ENCODE measurements at regions not wholly inside any gene's neighbourhood (a gene's known extent, or its start where the extent isn't known, plus 50 kb on each side); places are given as distances from the start of the nearest gene placed in this dataset.

DNA sequence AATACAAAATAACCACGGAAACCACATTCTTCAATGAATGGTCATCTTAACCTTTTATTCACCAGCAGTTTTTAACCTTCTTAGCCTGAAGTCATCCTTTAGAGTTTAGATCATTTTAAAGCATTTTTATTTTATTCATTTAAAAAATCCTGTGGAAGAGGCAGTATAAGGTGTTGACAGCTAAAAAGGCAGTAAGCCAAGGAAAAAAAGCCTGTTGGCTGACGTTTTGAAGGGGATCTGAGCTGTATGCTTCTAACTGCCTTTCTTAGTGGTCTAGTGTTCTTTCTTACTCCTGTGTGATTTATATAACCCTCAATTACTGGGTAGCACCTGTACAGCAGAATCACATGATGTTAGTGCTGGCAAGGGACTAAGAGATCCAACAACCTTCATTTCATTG is 438.3 kb upstream of the SEL1L start:
- POLR2A ChIA-PET = no interaction called here
- in situ Hi-C loops (cut with HindIII; ENCODE audit: low pct_unique_long_range_greater_than_20kb, low sequenced_read_pairs) = no loop called here
- intact Hi-C loops (cut with micrococcal nuclease; ENCODE audit: unreplicated experiment) = no loop called here
- H3K27me3 ChIP-seq (ENCODE audit: control insufficient read depth, insufficient read depth, low read length) = no peaks in the 10 kb centered on the region
- no peaks in the 10 kb centered on the region for H3K4me1 ChIP-seq (ENCODE audit: control insufficient read depth, insufficient read depth, low read length)
- H3K27ac ChIP-seq (ENCODE audit: low read length) = no peak overlapping the region
- ATAC-seq (no peak), DNase-seq (ENCODE audit: low read depth, low spot score) (no peak)
- no peak overlapping the region for H3K4me3 ChIP-seq (ENCODE audit: low read depth in 2 of 2, low read length in 2 of 2)
- no TSS peak for BruUV-seq (replicated peaks)
- H3K36me3 ChIP-seq (ENCODE audit: control insufficient read depth, insufficient read depth, low read length) = no peaks in the 10 kb centered on the region
- CTCF ChIA-PET = no interaction called here
- TF ChIP-seq, protein P1, sequence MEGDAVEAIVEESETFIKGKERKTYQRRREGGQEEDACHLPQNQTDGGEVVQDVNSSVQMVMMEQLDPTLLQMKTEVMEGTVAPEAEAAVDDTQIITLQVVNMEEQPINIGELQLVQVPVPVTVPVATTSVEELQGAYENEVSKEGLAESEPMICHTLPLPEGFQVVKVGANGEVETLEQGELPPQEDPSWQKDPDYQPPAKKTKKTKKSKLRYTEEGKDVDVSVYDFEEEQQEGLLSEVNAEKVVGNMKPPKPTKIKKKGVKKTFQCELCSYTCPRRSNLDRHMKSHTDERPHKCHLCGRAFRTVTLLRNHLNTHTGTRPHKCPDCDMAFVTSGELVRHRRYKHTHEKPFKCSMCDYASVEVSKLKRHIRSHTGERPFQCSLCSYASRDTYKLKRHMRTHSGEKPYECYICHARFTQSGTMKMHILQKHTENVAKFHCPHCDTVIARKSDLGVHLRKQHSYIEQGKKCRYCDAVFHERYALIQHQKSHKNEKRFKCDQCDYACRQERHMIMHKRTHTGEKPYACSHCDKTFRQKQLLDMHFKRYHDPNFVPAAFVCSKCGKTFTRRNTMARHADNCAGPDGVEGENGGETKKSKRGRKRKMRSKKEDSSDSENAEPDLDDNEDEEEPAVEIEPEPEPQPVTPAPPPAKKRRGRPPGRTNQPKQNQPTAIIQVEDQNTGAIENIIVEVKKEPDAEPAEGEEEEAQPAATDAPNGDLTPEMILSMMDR (IDR thresholded peaks at IDR 0.05) = no peak
- TF ChIP-seq TCF7L2 (IDR thresholded peaks at IDR 0.05; ENCODE audit: low read depth, low read length) (no peak), SIN3A (IDR thresholded peaks at IDR 0.05; ENCODE audit: borderline replicate concordance, insufficient read depth, low read depth, low read length) (no peak), POLR2AphosphoS5 (IDR thresholded peaks at IDR 0.05; ENCODE audit: low read depth, low read length) (no peak)
- TF ChIP-seq, protein P2, sequence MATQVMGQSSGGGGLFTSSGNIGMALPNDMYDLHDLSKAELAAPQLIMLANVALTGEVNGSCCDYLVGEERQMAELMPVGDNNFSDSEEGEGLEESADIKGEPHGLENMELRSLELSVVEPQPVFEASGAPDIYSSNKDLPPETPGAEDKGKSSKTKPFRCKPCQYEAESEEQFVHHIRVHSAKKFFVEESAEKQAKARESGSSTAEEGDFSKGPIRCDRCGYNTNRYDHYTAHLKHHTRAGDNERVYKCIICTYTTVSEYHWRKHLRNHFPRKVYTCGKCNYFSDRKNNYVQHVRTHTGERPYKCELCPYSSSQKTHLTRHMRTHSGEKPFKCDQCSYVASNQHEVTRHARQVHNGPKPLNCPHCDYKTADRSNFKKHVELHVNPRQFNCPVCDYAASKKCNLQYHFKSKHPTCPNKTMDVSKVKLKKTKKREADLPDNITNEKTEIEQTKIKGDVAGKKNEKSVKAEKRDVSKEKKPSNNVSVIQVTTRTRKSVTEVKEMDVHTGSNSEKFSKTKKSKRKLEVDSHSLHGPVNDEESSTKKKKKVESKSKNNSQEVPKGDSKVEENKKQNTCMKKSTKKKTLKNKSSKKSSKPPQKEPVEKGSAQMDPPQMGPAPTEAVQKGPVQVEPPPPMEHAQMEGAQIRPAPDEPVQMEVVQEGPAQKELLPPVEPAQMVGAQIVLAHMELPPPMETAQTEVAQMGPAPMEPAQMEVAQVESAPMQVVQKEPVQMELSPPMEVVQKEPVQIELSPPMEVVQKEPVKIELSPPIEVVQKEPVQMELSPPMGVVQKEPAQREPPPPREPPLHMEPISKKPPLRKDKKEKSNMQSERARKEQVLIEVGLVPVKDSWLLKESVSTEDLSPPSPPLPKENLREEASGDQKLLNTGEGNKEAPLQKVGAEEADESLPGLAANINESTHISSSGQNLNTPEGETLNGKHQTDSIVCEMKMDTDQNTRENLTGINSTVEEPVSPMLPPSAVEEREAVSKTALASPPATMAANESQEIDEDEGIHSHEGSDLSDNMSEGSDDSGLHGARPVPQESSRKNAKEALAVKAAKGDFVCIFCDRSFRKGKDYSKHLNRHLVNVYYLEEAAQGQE (IDR thresholded peaks at IDR 0.05; ENCODE audit: insufficient read depth in 1 of 2, low read depth in 2 of 2, low read length in 1 of 2) = no peak
- peaks cover 7% of the 10 kb centered on the region for H3K9me3 ChIP-seq (ENCODE audit: control insufficient read depth, insufficient read depth, low read depth, low read length)

DNA sequence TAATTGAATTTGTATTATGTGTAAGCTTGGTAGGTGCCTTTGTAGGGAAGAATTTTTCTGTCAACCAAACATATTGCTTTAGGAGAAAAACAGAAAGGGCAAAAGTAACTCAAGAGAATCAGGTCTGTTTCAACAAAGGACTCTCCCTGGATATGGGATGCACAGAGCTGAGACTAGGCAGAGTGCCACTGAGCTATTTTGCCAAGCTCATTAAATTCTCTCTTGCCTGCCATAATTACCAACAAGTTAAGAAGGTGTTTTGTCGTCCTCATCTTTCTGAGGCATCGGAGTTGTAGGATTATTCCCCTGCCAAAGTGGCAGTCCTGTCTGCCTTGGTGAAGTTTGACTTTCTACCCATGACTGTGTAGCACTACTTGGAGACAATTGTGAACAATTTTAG is 438.9 kb upstream of the SEL1L start:
- no TSS peak for BruUV-seq (replicated peaks)
- Histone ChIP-seq H3K4me1 (ENCODE audit: control insufficient read depth, insufficient read depth, low read length) (no peaks in the 10 kb centered on the region), H3K27ac (ENCODE audit: low read length) (no peak overlapping the region), H3K36me3 (ENCODE audit: control insufficient read depth, insufficient read depth, low read length) (no peaks in the 10 kb centered on the region), H3K9me3 (ENCODE audit: control insufficient read depth, insufficient read depth, low read depth, low read length) (peaks cover 7% of the 10 kb centered on the region), H3K4me3 (ENCODE audit: low read depth in 2 of 2, low read length in 2 of 2) (no peak overlapping the region), H3K27me3 (ENCODE audit: control insufficient read depth, insufficient read depth, low read length) (no peaks in the 10 kb centered on the region)
- ChIA-PET CTCF (no interaction called here), POLR2A (no interaction called here)
- DNase-seq (ENCODE audit: low read depth, low spot score) (no peak), ATAC-seq (no peak)
- in situ Hi-C loops (cut with HindIII; ENCODE audit: low pct_unique_long_range_greater_than_20kb, low sequenced_read_pairs) (no loop called here), intact Hi-C loops (cut with micrococcal nuclease; ENCODE audit: unreplicated experiment) (no loop called here)
- TF ChIP-seq, protein P2 (IDR thresholded peaks at IDR 0.05; ENCODE audit: insufficient read depth in 1 of 2, low read depth in 2 of 2, low read length in 1 of 2) = no peak
- no peak for TF ChIP-seq TCF7L2 (IDR thresholded peaks at IDR 0.05; ENCODE audit: low read depth, low read length)
- TF ChIP-seq, protein P1 (IDR thresholded peaks at IDR 0.05) = no peak
- no peak for TF ChIP-seq POLR2AphosphoS5 (IDR thresholded peaks at IDR 0.05; ENCODE audit: low read depth, low read length)
- TF ChIP-seq SIN3A (IDR thresholded peaks at IDR 0.05; ENCODE audit: borderline replicate concordance, insufficient read depth, low read depth, low read length) = no peak
